ENCODE measurements at regions not wholly inside any gene's neighbourhood (a gene's known extent, or its start where the extent isn't known, plus 50 kb on each side); places are given as distances from the start of the nearest gene placed in this dataset.
"Not testable (repeated sequence)": the region's sequence is repeated elsewhere in the genome, so short reads cannot be mapped to it uniquely, and the experiment has no call there.

DNA sequence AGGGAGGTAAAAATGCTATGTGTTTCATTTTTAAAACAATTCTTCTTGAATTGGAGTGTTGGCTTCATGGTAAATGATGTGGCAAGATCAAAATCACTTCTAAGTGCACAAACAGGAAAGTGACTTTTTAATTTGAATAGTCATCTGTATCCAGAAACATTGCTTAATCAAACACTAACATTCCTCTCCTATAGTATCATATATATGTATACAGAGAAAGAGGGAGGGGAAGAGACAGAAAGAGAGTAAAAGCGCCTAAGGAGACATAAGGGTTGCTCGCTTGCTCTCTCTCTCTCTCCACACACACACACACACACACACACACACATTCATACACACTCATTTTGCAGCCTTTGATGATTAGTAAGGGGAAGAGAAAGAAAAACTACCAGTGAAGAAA is 95.4 kb upstream of the PRDM9 start:
- DNase-seq (no peak), ATAC-seq (no peak)
- no peaks in the 10 kb centered on the region for H3K36me3 ChIP-seq
- H3K4me3 ChIP-seq: no peak overlapping the region
- intact Hi-C loops (cut with DNase I): no loop called here
- H3K27me3 ChIP-seq: no peaks in the 10 kb centered on the region
- H3K9me3 ChIP-seq: no peaks in the 10 kb centered on the region
- no peak overlapping the region for H3K27ac ChIP-seq
- H3K4me1 ChIP-seq: no peaks in the 10 kb centered on the region
- TF ChIP-seq, protein P1, sequence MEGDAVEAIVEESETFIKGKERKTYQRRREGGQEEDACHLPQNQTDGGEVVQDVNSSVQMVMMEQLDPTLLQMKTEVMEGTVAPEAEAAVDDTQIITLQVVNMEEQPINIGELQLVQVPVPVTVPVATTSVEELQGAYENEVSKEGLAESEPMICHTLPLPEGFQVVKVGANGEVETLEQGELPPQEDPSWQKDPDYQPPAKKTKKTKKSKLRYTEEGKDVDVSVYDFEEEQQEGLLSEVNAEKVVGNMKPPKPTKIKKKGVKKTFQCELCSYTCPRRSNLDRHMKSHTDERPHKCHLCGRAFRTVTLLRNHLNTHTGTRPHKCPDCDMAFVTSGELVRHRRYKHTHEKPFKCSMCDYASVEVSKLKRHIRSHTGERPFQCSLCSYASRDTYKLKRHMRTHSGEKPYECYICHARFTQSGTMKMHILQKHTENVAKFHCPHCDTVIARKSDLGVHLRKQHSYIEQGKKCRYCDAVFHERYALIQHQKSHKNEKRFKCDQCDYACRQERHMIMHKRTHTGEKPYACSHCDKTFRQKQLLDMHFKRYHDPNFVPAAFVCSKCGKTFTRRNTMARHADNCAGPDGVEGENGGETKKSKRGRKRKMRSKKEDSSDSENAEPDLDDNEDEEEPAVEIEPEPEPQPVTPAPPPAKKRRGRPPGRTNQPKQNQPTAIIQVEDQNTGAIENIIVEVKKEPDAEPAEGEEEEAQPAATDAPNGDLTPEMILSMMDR (IDR thresholded peaks at IDR 0.05): no peak

DNA sequence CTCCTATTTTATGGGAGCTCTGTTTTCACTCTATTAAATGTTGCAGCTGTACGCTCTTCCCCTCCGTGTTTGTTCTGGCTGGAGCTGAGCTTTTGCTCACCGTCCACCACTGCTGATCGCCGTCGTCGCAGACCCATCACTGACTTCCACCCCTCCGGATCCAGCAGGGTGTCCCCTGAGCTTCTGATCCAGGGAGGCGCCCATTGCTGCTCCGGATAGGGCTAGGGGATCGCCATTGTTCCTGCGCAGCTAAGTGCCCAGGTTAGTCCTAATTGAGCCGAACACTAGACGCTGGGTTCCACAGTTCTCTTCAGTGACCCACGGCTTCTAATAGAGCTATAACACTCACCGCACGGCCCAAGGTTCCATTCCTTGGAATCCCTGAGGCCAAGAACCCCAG is 96.2 kb upstream of the PRDM9 start:
- H3K4me3 ChIP-seq: no peak overlapping the region
- intact Hi-C loops (cut with DNase I): no loop called here
- ATAC-seq (no peak), DNase-seq (no peak)
- H3K36me3 ChIP-seq: no peaks in the 10 kb centered on the region
- H3K4me1 ChIP-seq: no peaks in the 10 kb centered on the region
- H3K27me3 ChIP-seq: no peaks in the 10 kb centered on the region
- H3K9me3 ChIP-seq: no peaks in the 10 kb centered on the region
- no peak overlapping the region for H3K27ac ChIP-seq
- TF ChIP-seq, protein P1 (IDR thresholded peaks at IDR 0.05): no peak

DNA sequence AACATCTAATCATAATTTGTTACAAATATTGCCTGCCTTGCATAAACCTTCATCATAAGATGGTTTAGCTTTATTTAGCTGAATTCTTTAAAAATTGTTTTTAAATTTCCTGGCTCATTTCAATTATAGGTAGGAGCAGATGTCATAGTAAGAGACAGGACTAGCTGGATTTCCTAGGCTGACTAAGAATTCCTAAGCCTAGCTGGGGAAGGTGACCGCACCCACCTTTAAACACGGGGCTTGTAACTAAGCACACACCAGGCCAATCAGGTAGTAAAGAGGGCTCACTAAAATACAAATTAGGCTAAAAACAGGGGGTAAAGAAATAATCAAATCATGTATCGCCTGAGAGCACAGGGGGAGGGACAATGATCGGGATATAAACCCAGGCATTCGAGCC is 96.6 kb upstream of the PRDM9 start:
- intact Hi-C loops (cut with DNase I); ATAC-seq: not testable (repeated sequence)

GRCh38 chr5:23405316-23406068 is 101.9 kb upstream of the PRDM9 start:
- TF ChIP-seq, protein P1 (IDR thresholded peaks at IDR 0.05): no peak
- no peak for ATAC-seq
- H3K27ac ChIP-seq: no peak overlapping the region
- intact Hi-C loops (cut with DNase I): no loop called here
- H3K4me3 ChIP-seq: no peak overlapping the region
- no peak for DNase-seq
- no peaks in the 10 kb centered on the region for H3K36me3 ChIP-seq
- H3K27me3 ChIP-seq: no peaks in the 10 kb centered on the region
- no peaks in the 10 kb centered on the region for H3K9me3 ChIP-seq
- no peaks in the 10 kb centered on the region for H3K4me1 ChIP-seq

More for the DNA sequence above, 96.6 kb upstream of the PRDM9 start:
- not testable (repeated sequence) for H3K27ac ChIP-seq, H3K36me3 ChIP-seq, H3K4me1 ChIP-seq, H3K4me3 ChIP-seq, DNase-seq, H3K9me3 ChIP-seq, H3K27me3 ChIP-seq

GRCh38 chr5:23402585-23402984 is 104.8 kb upstream of the PRDM9 start:
- no peak for ATAC-seq
- Histone ChIP-seq H3K4me3 (no peak overlapping the region), H3K4me1 (no peaks in the 10 kb centered on the region)

GRCh38 chr5:23400951-23401350 is 106.5 kb upstream of the PRDM9 start:
- ATAC-seq (no peak), DNase-seq (no peak)
- no peaks in the 10 kb centered on the region for H3K4me1 ChIP-seq
- H3K27ac ChIP-seq: no peak overlapping the region
- intact Hi-C loops (cut with DNase I): no loop called here
- TF ChIP-seq, protein P1 (IDR thresholded peaks at IDR 0.05): no peak
- H3K9me3 ChIP-seq: no peaks in the 10 kb centered on the region
- no peak overlapping the region for H3K4me3 ChIP-seq
- no peaks in the 10 kb centered on the region for H3K36me3 ChIP-seq
- H3K27me3 ChIP-seq: no peaks in the 10 kb centered on the region

More at GRCh38 chr5:23402585-23402984, 104.8 kb upstream of the PRDM9 start:
- Histone ChIP-seq H3K27me3 (no peaks in the 10 kb centered on the region), H3K36me3 (no peaks in the 10 kb centered on the region), H3K27ac (no peak overlapping the region), H3K9me3 (no peaks in the 10 kb centered on the region)
- TF ChIP-seq, protein P1 (IDR thresholded peaks at IDR 0.05): no peak
- intact Hi-C loops (cut with DNase I): no loop called here
- no peak for DNase-seq
